Endothelial cell of hepatic sinusoid (primary cell): ENCODE measurements at regions not wholly inside any gene's neighbourhood (a gene's known extent, or its start where the extent isn't known, plus 50 kb on each side); places are given as distances from the start of the nearest gene placed in this dataset.

Source experiments
- in situ Hi-C: cut with HindIII; loops from 2 replicates; pipeline ENCODE4 v1.10.0; 2017; ENCODE audit warnings: low sequenced_read_pairs

DNA sequence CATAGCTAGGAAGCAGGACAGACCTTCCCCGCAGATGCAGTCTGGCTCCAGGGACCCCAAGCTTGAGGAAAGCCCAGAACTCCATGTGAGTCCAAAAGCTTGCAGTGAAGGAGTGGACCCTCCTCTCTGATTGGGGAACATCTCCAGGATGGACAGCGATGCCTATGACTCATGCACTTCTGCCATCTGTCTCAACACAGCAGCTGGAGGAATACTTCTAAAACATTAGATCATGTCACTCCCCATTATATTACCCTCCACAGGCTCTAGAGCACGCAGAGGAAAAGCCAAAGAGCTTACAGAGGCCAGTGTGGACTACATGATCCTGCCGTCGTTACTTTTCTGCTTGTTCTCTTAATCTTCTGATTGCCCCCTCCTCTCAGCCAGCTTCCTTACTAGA is 605.7 kb downstream of the INSC start:
- in situ Hi-C loops, result no loop called here

DNA sequence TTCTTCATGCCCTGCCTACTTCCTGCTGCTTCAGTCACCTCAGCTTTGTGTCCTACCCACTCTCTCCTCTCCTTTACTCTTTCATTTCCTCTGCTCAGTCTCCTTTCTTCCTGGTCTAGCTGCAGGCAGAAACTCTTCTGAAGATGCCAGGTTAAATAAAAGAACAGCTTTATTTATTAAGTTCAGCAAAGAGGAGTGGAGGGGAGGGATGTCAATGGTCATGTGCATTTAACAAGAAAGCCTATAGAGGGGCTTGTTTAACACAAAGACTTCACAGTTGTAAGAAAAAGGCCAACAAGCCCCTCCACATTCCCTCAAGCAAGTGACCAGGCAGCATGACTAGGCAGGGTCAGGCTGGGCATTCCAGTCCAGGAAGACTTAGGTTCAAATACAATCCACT is 609.2 kb downstream of the INSC start:
- in situ Hi-C loops, result no loop called here

DNA sequence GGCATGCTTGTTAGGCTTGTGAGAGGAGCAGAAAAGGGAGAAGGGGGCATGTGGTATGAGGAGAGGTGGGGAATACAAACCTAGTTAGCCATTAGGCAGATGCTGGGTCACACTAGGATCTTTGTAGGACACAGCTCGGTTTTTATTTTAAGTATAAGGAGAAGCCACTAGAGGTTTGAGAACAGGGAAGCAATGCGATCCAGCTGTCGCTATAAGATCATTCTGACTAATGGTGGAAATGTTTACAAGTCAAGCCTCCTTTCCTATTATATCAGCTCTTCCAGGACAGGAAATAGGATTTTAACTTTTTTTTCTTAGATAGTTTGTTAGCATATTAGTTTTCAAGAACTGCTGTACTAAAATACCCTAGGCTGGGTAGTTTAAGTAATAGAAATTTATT is 609.9 kb downstream of the INSC start:
- in situ Hi-C loops, result no loop called here

DNA sequence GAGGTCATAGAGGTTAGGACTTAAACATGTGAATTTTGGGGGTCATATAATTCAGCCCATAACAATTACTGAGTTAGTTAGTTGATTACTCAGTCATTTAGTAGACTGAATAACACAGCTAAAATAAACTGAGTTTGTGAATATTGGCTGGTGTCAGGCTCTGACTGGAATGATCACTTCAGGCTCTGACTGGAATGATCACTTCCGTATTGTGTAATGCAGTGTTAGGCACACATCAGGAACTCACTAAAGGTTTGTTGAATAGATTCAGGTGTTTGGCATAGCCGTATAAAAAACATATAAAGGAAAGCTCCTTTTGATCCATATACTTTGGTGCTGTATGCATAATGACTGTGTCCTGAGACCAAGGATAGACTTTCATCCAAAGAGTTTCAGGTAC is 610.5 kb downstream of the INSC start:
- in situ Hi-C loops, result no loop called here

DNA sequence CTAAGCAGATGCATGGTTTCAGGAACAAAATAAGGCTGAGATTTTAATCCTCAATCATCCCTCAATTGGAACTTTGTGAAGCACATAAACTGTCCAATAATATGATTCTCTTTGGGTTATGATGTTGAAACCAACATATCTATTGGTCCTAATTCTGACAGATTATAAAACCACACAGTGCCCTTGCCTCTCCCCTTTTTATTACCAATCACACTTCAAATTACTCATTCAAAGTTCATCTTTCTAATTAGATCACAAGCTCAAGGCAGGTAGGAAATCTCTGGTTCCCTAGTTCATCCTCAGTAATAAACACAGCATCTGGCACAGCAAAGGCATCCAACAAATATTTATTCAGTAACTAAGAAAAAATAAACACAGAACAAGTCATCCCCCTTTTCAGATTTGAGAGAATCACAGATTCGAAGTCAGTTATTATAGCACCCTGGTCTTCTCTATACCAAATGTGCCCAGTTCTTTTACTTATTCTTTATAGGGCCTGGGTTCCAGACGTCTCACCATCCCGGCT is 611.6 kb downstream of the INSC start:
- in situ Hi-C loops, result no loop called here

DNA sequence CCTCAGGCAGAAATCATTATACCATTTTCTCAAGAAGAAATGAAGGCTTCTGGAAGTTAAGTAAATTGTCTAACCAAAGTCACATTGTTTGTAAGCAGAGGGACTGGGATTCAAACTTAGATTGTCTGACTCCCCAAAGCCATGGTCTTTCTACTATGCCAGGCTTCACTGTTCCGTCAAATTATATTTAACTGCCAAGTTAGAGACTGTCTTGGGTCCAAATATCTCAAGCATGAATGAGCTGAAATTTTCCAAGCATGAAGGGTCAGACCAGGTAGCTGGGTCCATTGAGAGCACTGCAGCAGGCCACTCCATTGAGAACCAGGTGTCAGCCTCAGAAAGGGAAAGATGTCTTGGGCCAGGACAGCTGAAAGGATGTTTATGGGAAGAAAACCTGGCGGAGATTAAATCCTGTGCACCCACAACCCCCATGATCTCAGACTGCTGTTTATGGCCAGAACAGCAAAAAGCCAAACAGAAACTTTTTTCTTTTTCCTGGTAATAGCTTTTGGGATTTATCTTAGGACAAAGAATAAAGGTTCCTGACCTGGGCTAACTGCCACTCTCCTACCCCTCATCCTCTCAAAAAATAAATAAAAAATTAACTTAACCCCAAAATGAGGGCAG is 612.3 kb downstream of the INSC start:
- in situ Hi-C loops, result no loop called here

DNA sequence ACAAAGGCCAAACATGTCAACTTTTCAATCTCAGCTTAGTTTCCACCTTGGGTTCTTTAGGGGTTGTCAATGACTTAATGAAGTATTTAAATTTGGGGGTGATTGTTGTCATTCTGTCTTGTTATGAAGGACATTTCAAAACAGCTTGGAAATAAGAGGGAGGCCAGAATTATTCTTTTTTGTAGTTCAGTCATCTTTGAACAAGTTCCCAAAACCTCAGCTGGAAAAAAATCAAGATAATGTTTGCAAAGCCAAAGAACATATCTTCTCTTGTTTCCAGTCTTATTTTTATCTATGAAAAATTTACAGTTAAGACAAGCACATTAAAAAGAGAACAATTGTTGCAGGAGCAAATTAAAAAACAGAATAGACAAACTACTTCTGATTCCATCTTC is 612.8 kb downstream of the INSC start:
- in situ Hi-C loops, result no loop called here

DNA sequence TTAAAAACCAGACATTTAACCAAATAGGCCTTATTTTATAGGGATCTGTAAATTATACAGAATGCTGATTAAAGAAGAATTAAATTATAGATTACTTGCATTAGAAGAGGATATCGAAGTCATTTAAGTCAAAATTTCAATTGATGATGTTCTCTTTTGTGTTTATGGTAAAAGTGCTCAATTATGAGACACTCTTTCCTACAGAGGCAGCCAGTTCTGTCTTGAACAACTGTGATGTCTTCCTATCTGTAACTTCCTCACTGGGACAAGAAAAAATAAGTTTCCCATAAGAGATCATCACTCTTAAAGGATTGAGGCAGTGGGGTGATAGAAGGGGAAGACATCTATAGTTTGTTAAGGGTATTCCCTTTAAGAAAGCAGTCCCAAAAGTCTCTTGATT is 613.5 kb downstream of the INSC start:
- in situ Hi-C loops, result no loop called here

DNA sequence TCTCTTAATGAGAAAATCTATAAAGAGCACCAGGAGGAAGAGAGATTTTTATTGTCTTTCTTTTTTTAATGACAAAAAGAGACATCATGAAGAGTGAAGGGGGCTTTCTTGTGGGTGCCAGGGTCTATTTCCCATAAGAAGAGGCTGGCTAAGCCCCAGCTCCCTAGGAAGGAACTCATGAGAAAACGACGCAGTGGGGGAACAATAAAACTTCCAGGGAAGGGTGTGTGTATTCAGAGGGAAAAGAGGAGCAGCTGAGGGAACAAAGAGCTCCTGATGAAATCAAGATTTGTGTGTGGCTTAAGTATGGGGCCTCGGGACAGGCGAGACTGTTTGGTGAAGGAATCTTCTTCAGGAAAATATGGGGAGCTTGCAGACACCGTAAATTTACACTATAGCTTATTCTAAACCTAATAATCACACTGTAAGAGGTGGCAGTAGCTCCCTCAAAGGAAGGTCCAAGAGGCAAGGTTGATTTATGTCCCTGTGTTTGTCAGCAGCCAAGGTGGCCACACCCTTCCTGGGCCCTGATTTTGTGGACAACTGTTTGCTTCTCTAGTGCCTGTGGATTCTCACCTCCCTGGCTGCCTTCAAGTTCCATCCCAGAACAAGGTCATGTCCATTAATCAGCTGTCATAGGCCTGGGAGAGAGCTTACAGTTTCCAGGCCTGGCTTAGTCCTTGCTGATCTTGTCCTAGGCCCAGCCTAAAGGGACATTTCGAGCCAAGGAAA is 615.7 kb downstream of the INSC start:
- in situ Hi-C loops, result no loop called here

DNA sequence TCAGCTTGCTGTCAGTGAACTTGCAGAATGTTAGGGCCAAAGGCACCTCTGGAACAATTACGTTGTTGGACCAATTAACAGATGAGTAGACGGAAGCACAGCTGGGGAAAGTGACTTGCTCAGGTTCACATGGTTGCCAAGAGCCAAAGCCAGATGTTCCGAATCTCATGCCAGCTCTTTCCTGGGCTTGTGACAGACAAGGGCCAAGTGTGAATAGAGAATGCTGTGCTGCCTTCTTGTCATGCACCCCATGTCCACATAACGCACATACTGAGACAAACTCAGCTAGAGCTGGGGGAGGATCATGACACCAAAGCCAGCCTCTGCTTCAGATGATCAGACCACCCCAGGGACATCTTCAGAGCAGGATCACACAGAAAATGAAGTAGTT is 616.3 kb downstream of the INSC start:
- in situ Hi-C loops, result no loop called here

DNA sequence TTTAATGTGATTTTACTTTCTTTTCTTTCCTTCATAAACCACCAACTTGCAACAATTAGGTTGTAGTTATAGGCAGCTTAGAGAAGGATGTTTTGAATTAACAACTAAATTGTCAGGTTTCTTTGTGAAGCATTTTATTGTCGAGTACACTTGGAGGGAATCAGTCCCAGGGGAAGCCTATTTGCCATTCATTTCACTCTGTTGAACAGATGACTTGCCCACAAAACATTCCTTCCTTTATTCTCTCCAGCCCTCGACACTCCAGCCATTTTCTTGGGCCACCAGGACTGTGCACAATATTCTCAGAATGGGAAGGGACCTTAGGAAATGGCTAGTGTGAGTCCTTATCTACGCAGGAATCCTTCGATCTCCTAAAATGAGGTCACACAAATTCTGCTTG is 620.6 kb downstream of the SOX6 start:
- in situ Hi-C loops, result no loop called here

DNA sequence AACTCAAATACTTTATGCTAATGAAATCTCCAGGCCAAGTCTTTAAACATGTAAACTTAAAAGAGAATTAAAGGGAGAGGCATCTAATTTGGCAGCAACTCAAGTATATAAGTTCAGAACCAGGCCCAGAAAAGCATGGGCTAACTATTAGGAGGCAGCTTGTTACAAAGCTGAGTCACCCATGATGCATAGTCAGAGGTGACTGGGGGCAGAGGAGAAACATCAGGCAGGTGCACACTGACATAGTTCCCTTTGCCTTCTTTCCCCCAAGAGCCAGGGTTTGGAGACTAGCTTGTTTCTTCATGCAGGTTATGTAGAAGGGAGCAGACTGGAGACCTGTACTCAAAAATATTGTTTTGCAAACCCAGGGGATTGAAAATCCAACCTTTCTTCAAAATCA is 619.0 kb downstream of the SOX6 start:
- in situ Hi-C loops, result no loop called here

DNA sequence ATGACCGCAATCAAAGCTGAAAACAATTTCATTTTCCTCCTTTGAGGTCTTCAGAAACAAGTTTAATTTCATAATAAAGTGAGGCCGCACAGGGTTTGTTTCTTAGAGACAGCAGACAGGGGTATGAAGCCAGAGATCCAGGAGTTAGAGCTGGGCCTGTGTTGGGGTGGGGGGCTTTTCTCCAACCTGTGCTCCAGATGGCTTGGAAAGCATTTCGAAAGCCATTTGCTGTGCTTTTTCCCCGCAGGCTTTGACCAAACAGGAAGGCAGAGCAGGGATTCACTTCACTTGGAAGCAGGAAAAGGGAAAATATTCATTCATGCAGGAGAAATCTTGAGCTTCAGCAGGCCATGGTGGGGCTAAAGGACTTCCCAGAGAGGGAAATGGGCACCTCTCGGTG is 617.4 kb downstream of the SOX6 start:
- in situ Hi-C loops, result no loop called here

DNA sequence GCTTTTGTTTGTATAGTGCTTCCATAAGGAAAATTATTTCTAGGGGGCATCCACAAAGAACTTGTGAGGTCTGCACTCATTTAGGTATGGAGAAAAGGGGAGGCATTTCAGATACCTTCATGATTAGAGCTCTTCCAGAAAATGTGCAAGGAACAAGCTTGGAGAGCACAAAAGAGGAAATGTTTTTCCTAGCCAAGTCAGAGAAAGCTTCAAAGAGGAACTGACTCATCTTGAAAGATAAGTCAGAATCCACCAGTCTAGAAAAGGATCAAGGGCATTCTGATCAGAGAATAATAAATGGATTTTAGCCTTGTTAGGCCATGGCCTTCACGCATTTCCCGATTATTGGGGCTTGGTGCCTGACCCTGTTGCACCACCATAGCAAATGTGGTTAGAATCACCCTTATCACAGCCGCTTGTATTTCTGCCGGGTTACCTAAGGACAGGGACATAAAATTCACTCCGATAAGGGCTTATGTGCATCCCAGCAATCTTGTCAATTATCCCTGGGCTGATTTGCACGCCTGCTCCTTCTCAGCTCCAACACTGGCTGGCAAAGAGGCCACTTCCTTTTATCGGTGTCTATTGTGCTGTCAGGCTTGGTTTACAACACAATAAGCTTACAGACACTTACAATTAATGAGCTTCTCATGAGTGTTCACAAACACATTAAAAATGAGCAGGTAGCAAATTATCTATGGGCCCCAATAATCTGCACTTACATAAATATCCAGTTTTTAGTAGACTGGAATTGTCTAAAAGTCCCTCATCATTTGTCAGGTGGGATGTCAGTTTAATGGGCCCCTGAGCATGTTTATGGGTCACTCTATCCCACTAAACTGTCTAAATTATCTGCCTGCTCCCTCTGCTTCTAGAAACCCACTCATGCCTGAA is 613.5 kb downstream of the SOX6 start:
- in situ Hi-C loops, result no loop called here

DNA sequence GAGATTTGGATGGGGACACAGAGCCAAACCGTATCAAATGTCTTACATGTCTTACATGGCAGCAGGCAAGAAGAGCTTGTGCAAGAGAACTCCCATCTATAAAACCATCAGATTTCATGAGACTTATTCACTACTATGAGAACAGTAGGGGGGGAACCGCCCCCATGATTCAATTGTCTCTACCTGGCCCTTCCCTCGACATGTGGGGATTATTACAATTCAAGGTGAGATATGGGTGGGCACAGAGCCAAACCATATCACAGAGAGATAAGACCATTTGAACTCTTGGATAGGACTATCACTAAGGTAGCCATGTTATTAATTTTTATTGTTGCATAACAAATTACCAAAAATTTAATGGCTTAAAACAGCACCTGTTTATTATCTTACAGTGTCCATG is 611.7 kb downstream of the SOX6 start:
- in situ Hi-C loops, result no loop called here

DNA sequence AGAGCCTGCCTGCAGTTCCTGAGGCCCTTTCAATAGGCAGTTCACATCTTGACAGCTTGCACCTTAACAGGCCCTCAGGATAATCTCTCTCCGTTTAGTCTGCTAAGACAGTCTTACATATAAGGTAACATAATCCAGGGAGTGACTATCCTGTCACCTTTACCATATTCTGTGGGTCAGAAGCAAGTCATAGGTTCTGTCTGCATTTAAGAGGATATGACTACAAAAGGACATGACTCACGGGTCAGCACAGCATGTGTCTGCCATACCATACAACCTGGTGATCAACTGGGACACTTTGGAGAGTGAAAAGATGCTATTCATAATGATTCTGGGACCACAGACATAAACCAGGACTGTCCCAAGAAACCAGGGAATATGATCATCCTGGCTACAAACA is 611.1 kb downstream of the SOX6 start:
- in situ Hi-C loops, result no loop called here

DNA sequence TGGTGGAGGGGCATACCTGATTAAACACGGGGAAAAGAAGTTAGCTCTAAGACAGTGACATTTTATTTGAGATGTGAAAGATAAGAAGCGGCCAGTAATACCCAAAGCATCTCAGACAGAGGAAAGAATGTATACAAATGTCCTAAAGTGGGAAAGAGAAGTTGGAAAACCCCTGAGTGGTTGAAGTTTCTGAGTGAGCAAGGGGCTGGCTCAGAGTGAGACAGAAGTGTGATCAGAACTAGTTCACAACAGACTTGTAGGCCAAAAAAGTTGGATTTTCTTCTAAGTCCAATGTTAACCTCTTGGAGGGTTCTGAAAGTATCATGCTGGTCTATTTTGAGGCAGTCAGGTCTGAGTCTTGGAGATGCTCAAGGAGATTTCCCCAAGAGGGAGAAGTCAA is 608.7 kb downstream of the SOX6 start:
- in situ Hi-C loops, result no loop called here

DNA sequence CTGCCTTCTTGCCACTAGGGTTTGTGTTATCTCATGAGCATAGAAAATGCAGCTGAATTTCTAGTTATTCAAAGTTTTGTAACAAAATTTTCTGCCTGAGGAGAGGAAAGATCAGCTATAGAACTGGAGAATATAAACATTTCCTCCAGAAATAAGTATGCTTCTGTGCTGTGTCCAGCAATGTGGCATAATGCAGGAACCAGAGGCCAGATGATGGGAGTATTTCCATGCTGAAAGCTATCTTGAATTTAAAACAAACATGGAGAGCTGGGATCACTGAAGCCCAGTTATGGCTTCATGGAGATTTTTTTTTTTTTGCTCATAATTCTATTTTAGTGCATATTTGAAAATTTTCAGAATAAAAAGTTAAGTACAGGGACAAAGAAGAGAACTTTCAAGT is 608.2 kb downstream of the SOX6 start:
- in situ Hi-C loops, result no loop called here

DNA sequence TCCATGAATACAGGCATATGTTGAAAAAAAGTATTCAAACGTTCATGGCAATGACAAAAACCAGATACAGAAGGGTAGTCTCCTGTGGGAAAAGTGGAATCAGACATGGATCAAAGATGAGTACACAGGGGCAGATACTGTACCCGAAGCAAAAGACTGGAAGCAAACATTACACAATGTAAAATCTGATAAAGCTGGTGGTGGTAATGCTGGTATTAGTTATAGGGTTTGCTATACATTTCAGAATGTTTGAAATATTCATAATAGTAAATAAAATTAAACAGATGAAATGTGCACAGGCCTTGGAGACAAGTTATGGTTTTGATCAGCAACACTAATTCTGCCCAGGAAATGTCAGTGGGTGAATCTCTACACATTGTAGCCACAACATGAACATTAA is 607.6 kb downstream of the SOX6 start:
- in situ Hi-C loops, result no loop called here

DNA sequence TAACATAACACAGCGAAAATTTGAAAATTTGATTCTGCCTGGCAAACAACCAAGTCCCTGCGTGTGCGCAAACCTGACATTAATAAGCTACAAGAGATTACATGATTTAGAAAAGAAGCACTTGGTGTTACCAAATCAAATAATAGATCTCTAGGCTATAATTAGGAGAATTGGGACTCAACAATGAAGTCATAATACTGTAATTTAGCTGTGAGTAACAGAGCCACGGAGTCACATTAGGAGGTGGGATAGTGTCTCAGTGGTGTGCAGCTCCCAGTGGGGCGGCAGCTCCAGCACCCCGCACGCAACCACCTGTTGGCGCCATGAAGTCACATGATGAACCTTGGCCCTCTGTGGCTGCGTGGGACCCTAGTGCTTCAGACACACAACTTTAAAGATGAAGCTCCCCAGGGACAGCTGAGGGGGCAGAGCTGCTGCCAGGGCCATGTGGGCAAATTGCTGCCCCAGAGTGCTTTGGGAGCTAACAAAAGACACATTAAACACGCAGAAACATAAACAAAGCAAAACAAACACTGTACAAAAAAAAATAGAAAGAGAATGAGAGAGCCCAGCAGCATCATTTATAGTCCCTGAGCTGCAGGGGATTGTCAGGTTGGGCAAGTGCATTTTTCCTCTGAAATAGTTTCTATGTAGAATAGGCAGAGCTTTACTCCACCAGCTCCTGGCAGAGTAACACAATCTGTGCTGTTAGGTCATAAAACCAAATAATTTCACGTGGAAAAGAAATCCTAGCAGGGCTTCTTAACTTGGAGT is 605.6 kb downstream of the SOX6 start:
- in situ Hi-C loops, result no loop called here

DNA sequence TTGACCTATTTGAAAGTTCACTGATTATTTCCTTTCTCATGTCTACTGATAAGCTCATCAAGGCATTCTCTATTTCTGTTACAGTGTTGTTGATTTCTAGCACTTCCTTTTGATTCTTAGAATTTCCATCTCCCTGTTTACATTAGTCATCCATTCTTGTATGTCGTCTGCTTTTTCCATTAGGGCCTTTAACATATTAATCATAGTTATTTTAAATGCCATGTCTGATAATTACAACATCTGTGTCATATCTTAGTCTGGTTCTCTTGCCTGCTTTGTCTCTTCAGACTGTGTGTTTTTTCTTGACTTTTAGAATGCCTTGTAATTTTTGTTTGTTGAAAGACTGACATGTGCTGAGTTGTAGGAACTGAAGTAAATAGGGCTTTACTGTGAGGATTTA is 602.1 kb downstream of the SOX6 start:
- in situ Hi-C loops, result no loop called here
